ENCODE measurements at regions not wholly inside any gene's neighbourhood (a gene's known extent, or its start where the extent isn't known, plus 50 kb on each side); places are given as distances from the start of the nearest gene placed in this dataset.

- H3K14ac ChIP-seq (replicated peaks; ENCODE audit: low read depth, low read length): no peak overlapping the region
- H4K91ac ChIP-seq (ENCODE audit: insufficient read depth, low read depth, low read length): no peak overlapping the region
- no peak overlapping the region for H2BK5ac ChIP-seq (ENCODE audit: low read depth, low read length, poor library complexity, severe bottlenecking)
- dilution Hi-C loops (cut with HindIII; ENCODE audit: low sequenced_read_pairs, unreplicated experiment): no loop called here
- ChIA-PET POLR2A (ENCODE audit: unreplicated experiment) (no interaction called here), CTCF (no interaction called here)
- H3K4me1 ChIP-seq (ENCODE audit: control insufficient read depth, insufficient read depth, low read length): no peaks in the 10 kb centered on the region
- no peak overlapping the region for H2AFZ ChIP-seq (replicated peaks; ENCODE audit: low read length, poor library complexity)
- no peak overlapping the region for H3K4me2 ChIP-seq (ENCODE audit: low read depth, low read length)
- BruUV-seq (replicated peaks): no TSS peak
- no peak overlapping the region for H3K9ac ChIP-seq (ENCODE audit: low read depth, low read length)
- in situ Hi-C loops (cut with MboI; ENCODE audit: low sequenced_read_pairs): no loop called here
- H3K9me1 ChIP-seq (ENCODE audit: insufficient read depth, low read length): no peaks in the 10 kb centered on the region
- H3K23ac ChIP-seq (ENCODE audit: low read depth, low read length): no peak overlapping the region
- no peak overlapping the region for H2BK20ac ChIP-seq (ENCODE audit: low read depth, low read length)
- no peak for ATAC-seq (ENCODE audit: low read depth)
- no peaks in the 10 kb centered on the region for H3K79me1 ChIP-seq (ENCODE audit: low read depth in 1 of 2, low read length in 2 of 2)
- intact Hi-C loops (cut with micrococcal nuclease): no loop called here
- TF ChIP-seq SMC3 (IDR thresholded peaks at IDR 0.05; ENCODE audit: low read depth, low read length): no peak
- TF ChIP-seq, protein P1, sequence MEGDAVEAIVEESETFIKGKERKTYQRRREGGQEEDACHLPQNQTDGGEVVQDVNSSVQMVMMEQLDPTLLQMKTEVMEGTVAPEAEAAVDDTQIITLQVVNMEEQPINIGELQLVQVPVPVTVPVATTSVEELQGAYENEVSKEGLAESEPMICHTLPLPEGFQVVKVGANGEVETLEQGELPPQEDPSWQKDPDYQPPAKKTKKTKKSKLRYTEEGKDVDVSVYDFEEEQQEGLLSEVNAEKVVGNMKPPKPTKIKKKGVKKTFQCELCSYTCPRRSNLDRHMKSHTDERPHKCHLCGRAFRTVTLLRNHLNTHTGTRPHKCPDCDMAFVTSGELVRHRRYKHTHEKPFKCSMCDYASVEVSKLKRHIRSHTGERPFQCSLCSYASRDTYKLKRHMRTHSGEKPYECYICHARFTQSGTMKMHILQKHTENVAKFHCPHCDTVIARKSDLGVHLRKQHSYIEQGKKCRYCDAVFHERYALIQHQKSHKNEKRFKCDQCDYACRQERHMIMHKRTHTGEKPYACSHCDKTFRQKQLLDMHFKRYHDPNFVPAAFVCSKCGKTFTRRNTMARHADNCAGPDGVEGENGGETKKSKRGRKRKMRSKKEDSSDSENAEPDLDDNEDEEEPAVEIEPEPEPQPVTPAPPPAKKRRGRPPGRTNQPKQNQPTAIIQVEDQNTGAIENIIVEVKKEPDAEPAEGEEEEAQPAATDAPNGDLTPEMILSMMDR (conservative IDR thresholded peaks at IDR 0.05; ENCODE audit: low read depth, low read length): no peak
- TF ChIP-seq NFE2L2 (IDR thresholded peaks at IDR 0.05; ENCODE audit: low read depth, low read length): no peak
- no peak for TF ChIP-seq CHD1 (IDR thresholded peaks at IDR 0.05; ENCODE audit: low read depth, low read length)
- no peak for TF ChIP-seq FOS (IDR thresholded peaks at IDR 0.05; ENCODE audit: low read depth, low read length)
- no peak for TF ChIP-seq MAFK (IDR thresholded peaks at IDR 0.05; ENCODE audit: low read depth, low read length)
- no peak for TF ChIP-seq CEBPB (IDR thresholded peaks at IDR 0.05; ENCODE audit: low read depth, low read length)
- TF ChIP-seq RFX5 (IDR thresholded peaks at IDR 0.05; ENCODE audit: low read depth, low read length): no peak
- TF ChIP-seq, protein P2, sequence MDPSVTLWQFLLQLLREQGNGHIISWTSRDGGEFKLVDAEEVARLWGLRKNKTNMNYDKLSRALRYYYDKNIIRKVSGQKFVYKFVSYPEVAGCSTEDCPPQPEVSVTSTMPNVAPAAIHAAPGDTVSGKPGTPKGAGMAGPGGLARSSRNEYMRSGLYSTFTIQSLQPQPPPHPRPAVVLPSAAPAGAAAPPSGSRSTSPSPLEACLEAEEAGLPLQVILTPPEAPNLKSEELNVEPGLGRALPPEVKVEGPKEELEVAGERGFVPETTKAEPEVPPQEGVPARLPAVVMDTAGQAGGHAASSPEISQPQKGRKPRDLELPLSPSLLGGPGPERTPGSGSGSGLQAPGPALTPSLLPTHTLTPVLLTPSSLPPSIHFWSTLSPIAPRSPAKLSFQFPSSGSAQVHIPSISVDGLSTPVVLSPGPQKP (IDR thresholded peaks at IDR 0.05; ENCODE audit: borderline replicate concordance, low read depth, low read length): no peak
- TF ChIP-seq, protein P3, sequence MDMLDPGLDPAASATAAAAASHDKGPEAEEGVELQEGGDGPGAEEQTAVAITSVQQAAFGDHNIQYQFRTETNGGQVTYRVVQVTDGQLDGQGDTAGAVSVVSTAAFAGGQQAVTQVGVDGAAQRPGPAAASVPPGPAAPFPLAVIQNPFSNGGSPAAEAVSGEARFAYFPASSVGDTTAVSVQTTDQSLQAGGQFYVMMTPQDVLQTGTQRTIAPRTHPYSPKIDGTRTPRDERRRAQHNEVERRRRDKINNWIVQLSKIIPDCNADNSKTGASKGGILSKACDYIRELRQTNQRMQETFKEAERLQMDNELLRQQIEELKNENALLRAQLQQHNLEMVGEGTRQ (IDR thresholded peaks at IDR 0.05; ENCODE audit: low read depth, low read length): no peak
- no peak for TF ChIP-seq MAZ (IDR thresholded peaks at IDR 0.05; ENCODE audit: borderline replicate concordance, low read depth, low read length)
- TF ChIP-seq MXI1 (IDR thresholded peaks at IDR 0.05; ENCODE audit: borderline replicate concordance, low read depth, low read length): no peak
- no peak for TF ChIP-seq BHLHE40 (IDR thresholded peaks at IDR 0.05; ENCODE audit: low read depth, low read length)
- TF ChIP-seq RCOR1 (IDR thresholded peaks at IDR 0.05; ENCODE audit: insufficient replicate concordance, low read length): no peak
- no peak for TF ChIP-seq POLR2A (IDR thresholded peaks at IDR 0.05; ENCODE audit: low read depth, low read length)
- no peak for TF ChIP-seq RAD21 (IDR thresholded peaks at IDR 0.05; ENCODE audit: low read length)
- no peak overlapping the region for H2BK15ac ChIP-seq (ENCODE audit: low read depth, low read length)
- H3K4me3 ChIP-seq (ENCODE audit: insufficient read depth, low read depth, low read length): no peak overlapping the region
- H3K56ac ChIP-seq (ENCODE audit: extremely low read depth, insufficient read depth, low read length): no peak overlapping the region
- no peak overlapping the region for H2BK120ac ChIP-seq (ENCODE audit: low read depth, low read length)
- no peaks in the 10 kb centered on the region for H3K9me3 ChIP-seq (ENCODE audit: control insufficient read depth, insufficient read depth, low read length)
- WGBS, 2 experiments (ENCODE audit: extremely low coverage in 2 of 2, insufficient read length in 1 of 2): no CpG with 5 or more reads among the region's 3 CpGs
- H2AK5ac ChIP-seq (ENCODE audit: low read depth, low read length): no peak overlapping the region
- no peak overlapping the region for H2AK9ac ChIP-seq (replicated peaks; ENCODE audit: low read depth, low read length, poor library complexity)
- H4K8ac ChIP-seq (ENCODE audit: low read depth in 2 of 2, low read length in 2 of 2): no peak overlapping the region
- H4K5ac ChIP-seq (ENCODE audit: low read depth, low read length): no peak overlapping the region
- no peaks in the 10 kb centered on the region for H3K36me3 ChIP-seq (ENCODE audit: control insufficient read depth, insufficient read depth, low read length)
- H3K4ac ChIP-seq (ENCODE audit: low read depth, low read length): no peak overlapping the region
- H4K20me1 ChIP-seq (ENCODE audit: insufficient read depth, low read length): no peaks in the 10 kb centered on the region
- H3K27ac ChIP-seq (ENCODE audit: insufficient read depth, low read length): no peak overlapping the region
- H3K27me3 ChIP-seq (ENCODE audit: control insufficient read depth, insufficient read depth, low read length): no peaks in the 10 kb centered on the region
- no peak for DNase-seq
- no peak overlapping the region for H3K18ac ChIP-seq (ENCODE audit: low read depth, low read length)
Observed at GRCh38 chr12:72102150-72102549, 163.5 kb downstream of the TPH2 start.
